Tibial nerve (tissue), 4 donors: ENCODE measurements at regions not wholly inside any gene's neighbourhood (a gene's known extent, or its start where the extent isn't known, plus 50 kb on each side); places are given as distances from the start of the nearest gene placed in this dataset.

Source experiments
- EP300 ChIP-seq, 2 donors: sonication (generic); formaldehyde crosslinking; IDR thresholded peaks; one replicate each; pipeline ENCODE4 v1.6.1; 2017; ENCODE audit warnings: antibody characterized with exemption in 2 of 2, mild to moderate bottlenecking in 1 of 2
- POLR2A ChIP-seq, 2 donors: fragments of 450-650 bp; IDR thresholded peaks; one replicate each; pipeline ENCODE4 v1.6.1; 2017; ENCODE audit warnings: antibody characterized with exemption in 2 of 2, mild to moderate bottlenecking in 2 of 2, moderate library complexity in 2 of 2
- TF ChIP-seq, protein P1 (sequence below), 5 experiments: fragments of 200-600 bp in 3 of 5; fragments of 450-650 bp in 2 of 5; sonication (generic) in 3 of 5; IDR thresholded peaks; one replicate each; pipeline ENCODE4 v1.5.1; 2016 to 2019; ENCODE audit warnings: antibody characterized with exemption in 5 of 5, mild to moderate bottlenecking in 3 of 5, moderate library complexity in 2 of 5

DNA sequence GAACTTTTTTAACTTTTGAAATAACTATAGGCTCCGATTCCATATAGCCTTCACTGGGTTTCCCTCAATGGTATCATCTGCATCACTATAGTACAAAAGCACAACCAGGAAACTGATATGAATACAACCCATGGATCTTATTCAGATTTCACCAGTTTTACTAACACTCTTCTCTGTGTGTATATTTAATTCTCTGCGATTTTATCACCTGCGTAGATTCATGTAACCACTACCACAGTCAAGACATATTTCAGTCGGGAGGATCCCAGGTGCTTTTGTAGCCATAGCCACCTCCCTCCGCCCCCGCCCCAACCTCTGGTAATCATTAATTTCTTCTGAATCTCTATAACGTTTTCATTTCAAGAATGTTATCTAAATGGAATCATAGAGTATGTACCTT lies 82.8 kb upstream of the C7orf33 start:
- no peak for TF ChIP-seq POLR2A (IDR thresholded peaks at IDR 0.05)
- TF ChIP-seq, protein P1, sequence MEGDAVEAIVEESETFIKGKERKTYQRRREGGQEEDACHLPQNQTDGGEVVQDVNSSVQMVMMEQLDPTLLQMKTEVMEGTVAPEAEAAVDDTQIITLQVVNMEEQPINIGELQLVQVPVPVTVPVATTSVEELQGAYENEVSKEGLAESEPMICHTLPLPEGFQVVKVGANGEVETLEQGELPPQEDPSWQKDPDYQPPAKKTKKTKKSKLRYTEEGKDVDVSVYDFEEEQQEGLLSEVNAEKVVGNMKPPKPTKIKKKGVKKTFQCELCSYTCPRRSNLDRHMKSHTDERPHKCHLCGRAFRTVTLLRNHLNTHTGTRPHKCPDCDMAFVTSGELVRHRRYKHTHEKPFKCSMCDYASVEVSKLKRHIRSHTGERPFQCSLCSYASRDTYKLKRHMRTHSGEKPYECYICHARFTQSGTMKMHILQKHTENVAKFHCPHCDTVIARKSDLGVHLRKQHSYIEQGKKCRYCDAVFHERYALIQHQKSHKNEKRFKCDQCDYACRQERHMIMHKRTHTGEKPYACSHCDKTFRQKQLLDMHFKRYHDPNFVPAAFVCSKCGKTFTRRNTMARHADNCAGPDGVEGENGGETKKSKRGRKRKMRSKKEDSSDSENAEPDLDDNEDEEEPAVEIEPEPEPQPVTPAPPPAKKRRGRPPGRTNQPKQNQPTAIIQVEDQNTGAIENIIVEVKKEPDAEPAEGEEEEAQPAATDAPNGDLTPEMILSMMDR (IDR thresholded peaks at IDR 0.05): no peak
- no peak for TF ChIP-seq EP300 (IDR thresholded peaks at IDR 0.05)
